ENCODE measurements at regions not wholly inside any gene's neighbourhood (a gene's known extent, or its start where the extent isn't known, plus 50 kb on each side); places are given as distances from the start of the nearest gene placed in this dataset.

GRCh38 chr4:11620861-11621260, 192.2 kb upstream of the HS3ST1 start:
- no peaks in the 10 kb centered on the region for H3K9me3 ChIP-seq (ENCODE audit: insufficient read depth, low read length)
- H3K4me3 ChIP-seq (ENCODE audit: insufficient read length, low read depth), result no peak overlapping the region
- no peak for DNase-seq (ENCODE audit: low read depth, low spot score)
- no peaks in the 10 kb centered on the region for H3K27me3 ChIP-seq (ENCODE audit: insufficient read depth, insufficient read length)
- TF ChIP-seq YY1 (IDR thresholded peaks at IDR 0.05; ENCODE audit: insufficient read depth, insufficient read length) (no peak), SUZ12 (IDR thresholded peaks at IDR 0.05; ENCODE audit: extremely low read depth, insufficient read depth, insufficient read length) (no peak)
- no peaks in the 10 kb centered on the region for H3K36me3 ChIP-seq (ENCODE audit: insufficient read depth, insufficient read length, low read length)
- no peak overlapping the region for H3K9ac ChIP-seq (ENCODE audit: insufficient read length, low read depth)
- no peaks in the 10 kb centered on the region for H3K4me1 ChIP-seq (ENCODE audit: insufficient read depth, insufficient read length)

- Histone ChIP-seq H3K36me3 (ENCODE audit: insufficient read depth, insufficient read length, low read length) (no peaks in the 10 kb centered on the region), H3K4me3 (ENCODE audit: insufficient read length, low read depth) (no peak overlapping the region), H3K9me3 (ENCODE audit: insufficient read depth, low read length) (no peaks in the 10 kb centered on the region), H3K9ac (ENCODE audit: insufficient read length, low read depth) (no peak overlapping the region), H3K27me3 (ENCODE audit: insufficient read depth, insufficient read length) (no peaks in the 10 kb centered on the region), H3K4me1 (ENCODE audit: insufficient read depth, insufficient read length) (no peaks in the 10 kb centered on the region)
- TF ChIP-seq SUZ12 (IDR thresholded peaks at IDR 0.05; ENCODE audit: extremely low read depth, insufficient read depth, insufficient read length) (no peak), YY1 (IDR thresholded peaks at IDR 0.05; ENCODE audit: insufficient read depth, insufficient read length) (no peak), ZNF274 (IDR thresholded peaks at IDR 0.05; ENCODE audit: low read depth, low read length) (no peak)
- DNase-seq (ENCODE audit: low read depth, low spot score), result no peak
These were observed 190.1 kb upstream of the HS3ST1 start for GRCh38 chr4:11618666-11619282.

GRCh38 chr4:11616856-11617255, 188.2 kb upstream of the HS3ST1 start:
- TF ChIP-seq YY1 (IDR thresholded peaks at IDR 0.05; ENCODE audit: insufficient read depth, insufficient read length) (no peak), ZNF274 (IDR thresholded peaks at IDR 0.05; ENCODE audit: low read depth, low read length) (no peak), SUZ12 (IDR thresholded peaks at IDR 0.05; ENCODE audit: extremely low read depth, insufficient read depth, insufficient read length) (no peak)
- no peaks in the 10 kb centered on the region for H3K27me3 ChIP-seq (ENCODE audit: insufficient read depth, insufficient read length)
- H3K36me3 ChIP-seq (ENCODE audit: insufficient read depth, insufficient read length, low read length), result no peaks in the 10 kb centered on the region
- no peak for DNase-seq (ENCODE audit: low read depth, low spot score)
- H3K9me3 ChIP-seq (ENCODE audit: insufficient read depth, low read length), result no peaks in the 10 kb centered on the region
- H3K4me3 ChIP-seq (ENCODE audit: insufficient read length, low read depth), result no peak overlapping the region
- no peaks in the 10 kb centered on the region for H3K4me1 ChIP-seq (ENCODE audit: insufficient read depth, insufficient read length)
- no peak overlapping the region for H3K9ac ChIP-seq (ENCODE audit: insufficient read length, low read depth)

GRCh38 chr4:11615601-11616000, 186.9 kb upstream of the HS3ST1 start:
- Histone ChIP-seq H3K9me3 (ENCODE audit: insufficient read depth, low read length) (no peaks in the 10 kb centered on the region), H3K4me1 (ENCODE audit: insufficient read depth, insufficient read length) (no peaks in the 10 kb centered on the region), H3K4me3 (ENCODE audit: insufficient read length, low read depth) (no peak overlapping the region), H3K36me3 (ENCODE audit: insufficient read depth, insufficient read length, low read length) (no peaks in the 10 kb centered on the region), H3K27me3 (ENCODE audit: insufficient read depth, insufficient read length) (no peaks in the 10 kb centered on the region), H3K9ac (ENCODE audit: insufficient read length, low read depth) (no peak overlapping the region)
- TF ChIP-seq ZNF274 (IDR thresholded peaks at IDR 0.05; ENCODE audit: low read depth, low read length) (no peak), SUZ12 (IDR thresholded peaks at IDR 0.05; ENCODE audit: extremely low read depth, insufficient read depth, insufficient read length) (no peak), YY1 (IDR thresholded peaks at IDR 0.05; ENCODE audit: insufficient read depth, insufficient read length) (no peak)
- DNase-seq (ENCODE audit: low read depth, low spot score), result no peak

DNA sequence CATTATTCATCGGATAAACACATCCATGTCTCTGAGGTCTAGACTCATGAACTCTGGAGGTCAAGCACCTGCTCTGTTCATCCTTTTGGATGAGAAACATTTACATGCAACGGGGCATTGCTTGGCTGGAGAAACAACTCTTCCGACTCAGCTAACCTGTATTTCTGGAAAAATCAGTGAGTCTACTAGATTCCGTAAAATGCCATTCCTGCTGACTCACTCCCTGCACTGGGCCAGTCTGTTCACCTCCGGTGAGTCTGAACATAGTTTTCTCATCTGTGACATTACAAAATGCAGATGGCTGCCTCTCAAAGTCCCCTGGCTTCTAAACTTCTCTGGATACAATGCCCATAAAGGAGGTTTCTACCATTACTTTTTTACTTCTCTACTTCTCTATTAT, 185.7 kb upstream of the HS3ST1 start:
- H3K9me3 ChIP-seq (ENCODE audit: insufficient read depth, low read length), result no peaks in the 10 kb centered on the region
- TF ChIP-seq ZNF274 (IDR thresholded peaks at IDR 0.05; ENCODE audit: low read depth, low read length) (no peak), SUZ12 (IDR thresholded peaks at IDR 0.05; ENCODE audit: extremely low read depth, insufficient read depth, insufficient read length) (no peak), YY1 (IDR thresholded peaks at IDR 0.05; ENCODE audit: insufficient read depth, insufficient read length) (no peak)
- no peak overlapping the region for H3K4me3 ChIP-seq (ENCODE audit: insufficient read length, low read depth)
- H3K9ac ChIP-seq (ENCODE audit: insufficient read length, low read depth), result no peak overlapping the region
- no peaks in the 10 kb centered on the region for H3K27me3 ChIP-seq (ENCODE audit: insufficient read depth, insufficient read length)
- no peaks in the 10 kb centered on the region for H3K36me3 ChIP-seq (ENCODE audit: insufficient read depth, insufficient read length, low read length)
- no peak for DNase-seq (ENCODE audit: low read depth, low spot score)
- H3K4me1 ChIP-seq (ENCODE audit: insufficient read depth, insufficient read length), result no peaks in the 10 kb centered on the region

DNA sequence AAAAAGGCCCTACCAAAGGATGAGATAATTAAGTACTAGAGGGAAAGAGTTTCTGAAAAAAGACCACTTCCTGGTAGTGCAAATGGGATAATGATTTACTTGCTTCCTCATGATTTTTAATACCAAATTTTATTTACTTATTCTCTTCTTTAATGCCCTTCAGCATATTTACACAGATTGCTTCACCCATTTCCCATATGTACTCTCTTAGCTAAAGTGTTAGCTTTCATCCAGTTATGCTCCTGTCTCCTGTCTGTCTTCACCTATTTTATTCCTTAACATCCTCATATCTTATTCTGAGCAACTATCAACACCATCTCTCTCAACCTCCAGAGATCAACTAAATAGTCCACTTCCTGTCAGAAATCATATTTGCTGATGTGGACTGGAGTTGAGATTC, 183.2 kb upstream of the HS3ST1 start:
- Histone ChIP-seq H3K9me3 (ENCODE audit: insufficient read depth, low read length) (no peaks in the 10 kb centered on the region; the same call in 1 of the 2 replicates), H3K9ac (ENCODE audit: insufficient read length, low read depth) (no peak overlapping the region), H3K36me3 (ENCODE audit: insufficient read depth, insufficient read length, low read length) (no peaks in the 10 kb centered on the region), H3K27me3 (ENCODE audit: insufficient read depth, insufficient read length) (no peaks in the 10 kb centered on the region), H3K4me3 (ENCODE audit: insufficient read length, low read depth) (no peak overlapping the region), H3K4me1 (ENCODE audit: insufficient read depth, insufficient read length) (no peaks in the 10 kb centered on the region)
- no peak for TF ChIP-seq YY1 (IDR thresholded peaks at IDR 0.05; ENCODE audit: insufficient read depth, insufficient read length)
- TF ChIP-seq ZNF274 (IDR thresholded peaks at IDR 0.05; ENCODE audit: low read depth, low read length), result no peak
- no peak for TF ChIP-seq SUZ12 (IDR thresholded peaks at IDR 0.05; ENCODE audit: extremely low read depth, insufficient read depth, insufficient read length)
- no peak for DNase-seq (ENCODE audit: low read depth, low spot score)

DNA sequence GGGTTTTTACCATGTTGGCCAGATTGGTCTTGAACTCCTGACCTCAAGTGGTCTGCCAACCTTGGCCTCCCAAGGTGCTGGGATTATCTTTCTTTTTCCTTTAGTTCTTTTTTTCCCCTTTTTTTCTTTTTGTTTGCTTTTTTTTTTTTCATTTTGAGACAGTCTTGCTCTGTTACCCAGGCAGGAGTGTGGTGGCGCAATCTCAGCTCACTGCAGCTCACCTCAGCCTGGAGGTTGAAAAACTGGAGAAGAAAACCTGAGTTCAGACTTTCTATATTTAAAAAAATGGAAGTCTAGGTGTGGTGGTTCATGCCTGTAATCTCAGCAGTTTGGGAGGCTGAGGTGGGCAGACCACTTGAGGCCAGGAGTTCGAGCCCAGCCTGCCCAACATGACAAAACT, 181.1 kb upstream of the HS3ST1 start:
- no peaks in the 10 kb centered on the region for H3K27me3 ChIP-seq (ENCODE audit: insufficient read depth, insufficient read length)
- H3K4me3 ChIP-seq (ENCODE audit: insufficient read length, low read depth), result no peak overlapping the region
- H3K4me1 ChIP-seq (ENCODE audit: insufficient read depth, insufficient read length), result no peaks in the 10 kb centered on the region
- no peak for DNase-seq (ENCODE audit: low read depth, low spot score)
- H3K36me3 ChIP-seq (ENCODE audit: insufficient read depth, insufficient read length, low read length), result no peaks in the 10 kb centered on the region
- TF ChIP-seq ZNF274 (IDR thresholded peaks at IDR 0.05; ENCODE audit: low read depth, low read length) (no peak), YY1 (IDR thresholded peaks at IDR 0.05; ENCODE audit: insufficient read depth, insufficient read length) (no peak), SUZ12 (IDR thresholded peaks at IDR 0.05; ENCODE audit: extremely low read depth, insufficient read depth, insufficient read length) (no peak)
- H3K9me3 ChIP-seq (ENCODE audit: insufficient read depth, low read length), result no peaks in the 10 kb centered on the region; the same call in 1 of the 2 replicates
- no peak overlapping the region for H3K9ac ChIP-seq (ENCODE audit: insufficient read length, low read depth)

Measured in NT2/D1 (cell line).